ENCODE measurements at regions not wholly inside any gene's neighbourhood (a gene's known extent, or its start where the extent isn't known, plus 50 kb on each side); places are given as distances from the start of the nearest gene placed in this dataset.
"Not testable (repeated sequence)": the region's sequence is repeated elsewhere in the genome, so short reads cannot be mapped to it uniquely, and the experiment has no call there.

DNA sequence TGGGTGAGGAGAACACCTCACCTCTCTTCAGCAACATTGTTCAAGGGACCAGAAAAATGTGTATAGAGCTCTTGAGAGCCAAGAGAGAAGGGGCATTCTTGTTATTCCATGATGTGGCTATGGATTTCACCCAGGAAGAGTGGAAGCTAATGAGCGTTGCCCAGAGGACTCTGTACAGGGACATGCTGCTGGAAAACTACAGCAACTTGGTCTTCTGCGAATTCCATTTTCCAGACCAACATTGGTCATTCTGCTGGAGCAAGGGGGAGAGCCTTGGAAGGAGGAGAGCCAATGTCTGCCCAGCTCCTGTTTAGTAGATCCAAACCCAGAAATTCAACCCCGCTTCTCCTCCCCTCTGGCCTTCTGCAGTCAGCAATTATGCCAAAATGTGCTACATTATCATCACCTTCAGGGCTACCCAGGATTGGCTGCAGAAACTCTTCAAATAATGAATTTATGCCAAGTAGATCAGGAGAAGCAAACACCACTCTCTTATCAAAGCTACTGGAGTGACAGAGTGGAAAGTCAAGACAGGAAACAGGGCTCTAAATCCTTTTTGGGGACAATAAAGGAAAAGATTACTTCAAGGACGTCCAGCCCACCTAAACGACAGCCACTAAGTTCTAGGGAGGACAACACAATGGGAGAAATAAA, 707.5 kb upstream of the LUZP2 start:
- no peak for ATAC-seq
- Histone ChIP-seq H3K4me3 (no peak overlapping the region), H3K9me3 (no peaks in the 10 kb centered on the region), H3K27ac (no peak overlapping the region), H3K36me3 (ENCODE audit: insufficient read depth in 1 of 2, low read depth in 1 of 2) (no peaks in the 10 kb centered on the region), H3K4me1 (no peaks in the 10 kb centered on the region), H3K27me3 (ENCODE audit: insufficient read depth in 3 of 3, low read length in 2 of 3) (no peaks in the 10 kb centered on the region)
- intact Hi-C loops (cut with DNase I) = no loop called here
- TF ChIP-seq, protein P1, sequence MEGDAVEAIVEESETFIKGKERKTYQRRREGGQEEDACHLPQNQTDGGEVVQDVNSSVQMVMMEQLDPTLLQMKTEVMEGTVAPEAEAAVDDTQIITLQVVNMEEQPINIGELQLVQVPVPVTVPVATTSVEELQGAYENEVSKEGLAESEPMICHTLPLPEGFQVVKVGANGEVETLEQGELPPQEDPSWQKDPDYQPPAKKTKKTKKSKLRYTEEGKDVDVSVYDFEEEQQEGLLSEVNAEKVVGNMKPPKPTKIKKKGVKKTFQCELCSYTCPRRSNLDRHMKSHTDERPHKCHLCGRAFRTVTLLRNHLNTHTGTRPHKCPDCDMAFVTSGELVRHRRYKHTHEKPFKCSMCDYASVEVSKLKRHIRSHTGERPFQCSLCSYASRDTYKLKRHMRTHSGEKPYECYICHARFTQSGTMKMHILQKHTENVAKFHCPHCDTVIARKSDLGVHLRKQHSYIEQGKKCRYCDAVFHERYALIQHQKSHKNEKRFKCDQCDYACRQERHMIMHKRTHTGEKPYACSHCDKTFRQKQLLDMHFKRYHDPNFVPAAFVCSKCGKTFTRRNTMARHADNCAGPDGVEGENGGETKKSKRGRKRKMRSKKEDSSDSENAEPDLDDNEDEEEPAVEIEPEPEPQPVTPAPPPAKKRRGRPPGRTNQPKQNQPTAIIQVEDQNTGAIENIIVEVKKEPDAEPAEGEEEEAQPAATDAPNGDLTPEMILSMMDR (IDR thresholded peaks at IDR 0.05) = no peak
- no peak for DNase-seq
- WGBS, 3 donors = 61 to 81% (median 79%) methylated on average over 5 of the region's 5 CpGs

DNA sequence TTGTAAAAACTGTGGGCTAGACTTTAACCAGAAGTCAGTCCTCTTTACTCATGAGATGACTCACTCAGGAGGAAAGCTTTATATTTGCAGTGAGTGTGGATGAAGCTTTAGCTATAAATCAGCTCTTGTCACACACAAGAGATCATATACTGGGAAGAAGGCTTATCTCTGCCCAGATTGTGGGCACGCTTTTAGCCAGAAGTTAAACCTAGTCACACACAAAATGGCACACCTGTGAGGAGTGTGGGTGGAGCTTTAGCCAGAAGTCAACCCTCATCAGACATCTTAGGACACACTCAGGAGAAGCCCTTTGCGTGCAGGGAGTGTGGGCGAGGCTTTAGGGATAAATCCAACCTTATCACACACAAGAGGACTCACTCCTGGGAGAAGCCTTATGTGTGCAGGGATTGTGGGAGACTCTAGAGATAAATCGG, 706.9 kb upstream of the LUZP2 start:
- Histone ChIP-seq H3K4me1 (no peaks in the 10 kb centered on the region), H3K27ac (no peak overlapping the region), H3K36me3 (ENCODE audit: insufficient read depth in 1 of 2, low read depth in 1 of 2) (no peaks in the 10 kb centered on the region), H3K27me3 (ENCODE audit: insufficient read depth in 3 of 3, low read length in 2 of 3) (no peaks in the 10 kb centered on the region), H3K9me3 (no peaks in the 10 kb centered on the region), H3K4me3 (no peak overlapping the region)
- TF ChIP-seq, protein P1 (IDR thresholded peaks at IDR 0.05) = no peak
- no peak for ATAC-seq
- intact Hi-C loops (cut with DNase I) = no loop called here
- WGBS, 3 donors = 74 to 84% (median 82%) methylated on average over 4 of the region's 4 CpGs
- DNase-seq = no peak

DNA sequence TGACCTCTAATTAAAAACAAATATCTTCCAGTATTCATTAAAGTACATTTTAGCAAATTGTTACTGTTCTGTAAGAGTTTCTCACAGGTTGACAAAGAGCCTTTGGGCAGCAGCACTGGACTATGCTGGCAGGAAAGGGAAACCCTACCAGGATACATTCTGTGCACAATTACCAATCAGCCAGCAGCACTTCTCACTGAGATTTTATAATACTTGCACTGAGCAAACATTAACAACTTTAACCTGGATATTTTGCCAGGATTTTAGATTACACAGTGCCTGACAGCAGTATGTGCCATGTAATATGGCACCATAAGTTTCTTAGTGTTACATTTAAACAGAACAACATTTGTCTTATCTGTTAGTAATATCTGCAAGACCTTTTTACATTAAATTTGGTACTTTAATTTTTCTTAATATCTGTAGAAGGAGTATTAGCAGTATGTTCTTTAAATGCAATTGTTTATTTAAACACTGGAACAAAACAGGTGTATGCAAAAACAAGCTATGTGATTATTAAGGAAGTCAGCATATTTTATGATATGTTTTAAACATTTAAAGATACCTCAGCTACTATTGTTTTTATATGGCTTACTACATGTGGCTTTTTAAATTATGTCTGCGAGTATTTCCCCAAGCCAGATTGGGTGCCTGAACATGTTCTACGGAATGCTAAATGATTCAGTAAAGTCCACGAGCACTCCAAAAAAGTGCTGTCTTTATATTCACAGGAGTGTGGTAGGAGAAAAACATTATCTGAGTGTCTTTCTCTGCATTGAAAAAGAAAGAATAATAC, 699.0 kb upstream of the LUZP2 start:
- H3K9me3 ChIP-seq = no peaks in the 10 kb centered on the region
- H3K4me3 ChIP-seq = no peak overlapping the region
- no peaks in the 10 kb centered on the region for H3K36me3 ChIP-seq (ENCODE audit: insufficient read depth in 1 of 2, low read depth in 1 of 2)
- ATAC-seq (no peak), DNase-seq (no peak)
- TF ChIP-seq, protein P1 (IDR thresholded peaks at IDR 0.05) = no peak
- H3K27ac ChIP-seq = no peak overlapping the region
- WGBS, 3 donors = 72 to 79% (median 75%) methylated on average over 3 of the region's 3 CpGs
- H3K4me1 ChIP-seq = no peaks in the 10 kb centered on the region
- no peaks in the 10 kb centered on the region for H3K27me3 ChIP-seq (ENCODE audit: insufficient read depth in 3 of 3, low read length in 2 of 3)
- intact Hi-C loops (cut with DNase I) = no loop called here

DNA sequence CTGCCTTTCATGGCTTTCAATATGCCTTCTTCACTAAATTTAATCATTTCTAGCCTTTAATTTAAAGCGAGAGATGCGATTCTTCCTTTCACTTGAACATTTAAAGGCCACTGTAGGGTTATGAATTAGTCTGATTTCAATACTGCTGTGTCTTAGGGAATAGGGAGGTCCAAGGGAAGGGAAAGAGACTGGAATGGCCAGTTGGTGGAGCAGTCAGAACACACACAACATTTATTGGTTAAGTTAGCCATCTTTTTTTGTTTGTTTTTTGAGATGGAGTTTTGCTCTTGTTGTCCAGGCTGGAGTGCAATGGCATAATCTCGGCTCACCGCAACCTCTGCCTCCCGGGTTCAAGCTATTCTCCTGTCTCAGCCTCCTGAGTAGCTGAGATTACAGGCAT, 662.5 kb upstream of the LUZP2 start:
- H3K27me3 ChIP-seq (ENCODE audit: insufficient read depth in 3 of 3, low read length in 2 of 3); H3K36me3 ChIP-seq (ENCODE audit: insufficient read depth in 1 of 2, low read depth in 1 of 2): not testable (repeated sequence)

DNA sequence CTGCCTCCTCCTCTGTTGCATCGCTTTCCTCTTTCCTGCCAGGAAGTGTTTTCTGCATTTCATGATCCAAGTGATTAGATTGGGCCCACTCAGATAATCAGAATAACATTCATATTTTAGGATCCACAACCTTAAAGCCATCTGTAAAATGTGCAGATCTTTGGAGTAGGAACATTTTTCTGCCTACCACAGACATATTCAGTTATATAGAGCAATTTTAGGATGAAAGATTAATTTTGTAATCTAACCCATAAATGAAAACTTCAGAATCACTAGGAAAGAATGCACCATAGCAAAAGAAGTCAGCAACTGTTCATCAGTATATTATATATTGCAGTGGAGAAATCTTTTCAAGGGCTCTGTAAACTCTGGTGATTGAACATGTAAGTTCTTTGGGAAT, 659.9 kb upstream of the LUZP2 start:
- no peak overlapping the region for H3K27ac ChIP-seq
- H3K36me3 ChIP-seq (ENCODE audit: insufficient read depth in 1 of 2, low read depth in 1 of 2) = no peaks in the 10 kb centered on the region
- DNase-seq = no peak

More for the DNA sequence above, 662.5 kb upstream of the LUZP2 start:
- H3K27ac ChIP-seq; intact Hi-C loops (cut with DNase I); H3K4me3 ChIP-seq; H3K4me1 ChIP-seq; H3K9me3 ChIP-seq; DNase-seq; ATAC-seq: not testable (repeated sequence)
- WGBS, 3 donors = 93 to 95% (median 94%) methylated on average over 5 of the region's 5 CpGs

More for the DNA sequence above, 659.9 kb upstream of the LUZP2 start:
- intact Hi-C loops (cut with DNase I) = no loop called here
- Histone ChIP-seq H3K27me3 (ENCODE audit: insufficient read depth in 3 of 3, low read length in 2 of 3) (no peaks in the 10 kb centered on the region), H3K4me3 (no peak overlapping the region), H3K4me1 (no peaks in the 10 kb centered on the region), H3K9me3 (no peaks in the 10 kb centered on the region)
- TF ChIP-seq, protein P1 (IDR thresholded peaks at IDR 0.05) = no peak
- no peak for ATAC-seq
- 55 to 62% (median 62%) methylated on average over 1 of the region's 1 CpG for WGBS, 3 donors
